Lung (tissue), 11 donors: ENCODE measurements at regions not wholly inside any gene's neighbourhood (a gene's known extent, or its start where the extent isn't known, plus 50 kb on each side); places are given as distances from the start of the nearest gene placed in this dataset.

Experiments used
- ATAC-seq: fragments of 200-7000 bp; cut with Tn5 transposase; one replicate; pipeline ENCODE4 v1.9.1; 2020; ENCODE audit warnings: moderate number of reproducible peaks; ENCODE audit not compliant: insufficient read depth, low FRiP score
- DNase-seq, 3 donors: peaks; one replicate each; pipeline ENCODE4 v3.0.0-alpha.2; 2013 to 2017
- H3K27ac ChIP-seq, 2 donors: one replicate each; pipeline ENCODE4 v1.5.1; 2013; ENCODE audit warnings: mild to moderate bottlenecking in 2 of 2, moderate library complexity in 2 of 2, control low read depth in 1 of 2, inconsistent platforms in 1 of 2, low read depth in 1 of 2, low read length in 1 of 2
- H3K27me3 ChIP-seq, 3 donors: one replicate each; pipeline ENCODE4 v1.5.1; 2013; ENCODE audit warnings: low read length in 2 of 3; ENCODE audit not compliant: control insufficient read depth in 3 of 3, insufficient read depth in 3 of 3
- H3K36me3 ChIP-seq, 4 donors: one replicate each; pipeline ENCODE4 v1.5.1; 2013; ENCODE audit warnings: low read length in 4 of 4, mild to moderate bottlenecking in 1 of 4, moderate library complexity in 1 of 4; ENCODE audit not compliant: control insufficient read depth in 4 of 4, insufficient read depth in 4 of 4
- H3K4me1 ChIP-seq, 5 donors: one replicate each; pipeline ENCODE4 v1.5.1; 2013; ENCODE audit warnings: low read length in 5 of 5, mild to moderate bottlenecking in 2 of 5, moderate library complexity in 1 of 5; ENCODE audit not compliant: control insufficient read depth in 5 of 5, insufficient read depth in 5 of 5
- H3K4me3 ChIP-seq: one replicate; pipeline ENCODE4 v1.5.1; 2013; ENCODE audit warnings: mild to moderate bottlenecking, control low read depth, moderate library complexity
- H3K9ac ChIP-seq, 2 donors: one replicate each; pipeline ENCODE4 v1.5.1; 2013; ENCODE audit warnings: low read length in 2 of 2, control low read depth in 1 of 2; ENCODE audit not compliant: insufficient read depth in 1 of 2
- H3K9me3 ChIP-seq, 4 donors: one replicate each; pipeline ENCODE4 v1.5.1; 2013; ENCODE audit warnings: low read length in 3 of 4, mild to moderate bottlenecking in 1 of 4, moderate library complexity in 1 of 4; ENCODE audit not compliant: control insufficient read depth in 4 of 4, insufficient read depth in 3 of 4
- CTCF ChIP-seq: IDR thresholded peaks from 2 replicates; pipeline ENCODE4 v1.5.1; 2012; ENCODE audit warnings: mild to moderate bottlenecking; ENCODE audit errors: control extremely low read depth, extremely low read depth
- WGBS, 2 donors: extraction: QIAGEN DNeasy Blood & Tissue Kit; methylation state at CpG; one replicate each; pipeline ENCODE4 v1.1.7; 2013; 5-methylcytosine and 5-hydroxymethylcytosine counted together
- donor health status: control.
- donor health status: control.
- donor health status: Bipolar disorder and iron deficiency.
- donor health status: healthy.
- donor health status: DM: yes; HTN: yes; CAD: no.

DNA sequence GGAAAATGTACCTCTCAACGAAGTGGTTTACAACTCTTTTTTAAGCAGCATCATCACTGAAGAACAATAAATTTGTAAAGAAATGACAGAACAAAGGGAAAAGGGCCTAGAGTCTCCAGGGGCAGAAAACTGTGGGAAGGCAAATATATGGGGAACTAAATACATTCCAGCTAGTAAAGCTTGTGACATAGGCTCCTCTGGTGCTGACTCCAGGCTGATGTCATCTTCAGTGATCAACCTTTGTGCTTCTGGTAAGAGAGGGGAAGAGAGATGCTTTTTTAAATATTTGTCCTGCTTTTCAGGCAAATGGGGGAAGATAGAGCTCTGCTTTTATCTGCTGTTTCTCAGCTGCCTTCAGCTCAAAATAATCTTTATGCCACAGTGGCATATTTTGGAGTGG is 323.2 kb downstream of the LRRIQ3 start:
- 66 to 73% methylated on average over 1 of the region's 1 CpG for WGBS, 2 donors
- Histone ChIP-seq H3K9me3 (no peaks in the 10 kb centered on the region), H3K9ac (no peak overlapping the region), H3K36me3 (no peaks in the 10 kb centered on the region), H3K27ac (no peak overlapping the region), H3K27me3 (no peaks in the 10 kb centered on the region), H3K4me1 (no peaks in the 10 kb centered on the region), H3K4me3 (no peak overlapping the region)
- ATAC-seq (no peak), DNase-seq (no peak)
- no peak for TF ChIP-seq CTCF

DNA sequence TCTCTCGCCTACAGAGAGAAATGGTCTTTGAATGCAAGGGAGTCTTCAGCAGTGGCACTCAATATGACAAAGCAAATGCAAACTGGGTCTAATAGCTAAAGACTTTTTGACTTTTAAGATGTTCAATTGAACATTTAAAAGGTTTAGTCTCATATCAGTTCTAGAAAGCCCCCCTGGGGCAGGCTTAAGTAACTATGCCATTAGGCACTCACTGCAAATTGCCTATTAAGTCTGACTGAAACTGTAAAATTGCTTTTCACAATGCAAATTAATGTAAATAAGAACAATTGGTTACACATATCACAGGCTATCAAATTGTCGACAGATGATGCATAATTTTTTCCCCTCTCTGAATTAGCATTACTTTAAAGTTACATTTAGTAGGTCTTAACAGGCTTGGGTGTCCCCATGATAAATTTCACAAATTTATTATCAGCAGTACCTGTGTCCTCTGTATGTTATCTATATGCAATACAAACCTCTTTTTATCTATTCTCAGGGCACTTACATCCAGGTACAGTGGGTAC is 329.1 kb downstream of the LRRIQ3 start:
- Histone ChIP-seq H3K27me3 (no peaks in the 10 kb centered on the region), H3K9me3 (no peaks in the 10 kb centered on the region), H3K9ac (no peak overlapping the region), H3K27ac (no peak overlapping the region), H3K4me3 (no peak overlapping the region), H3K36me3 (no peaks in the 10 kb centered on the region), H3K4me1 (no peaks in the 10 kb centered on the region)
- WGBS, 2 donors: 77 to 84% methylated on average over 2 of the region's 2 CpGs
- no peak for TF ChIP-seq CTCF
- ATAC-seq (no peak), DNase-seq (no peak)

GRCh38 chr1:73862355-73862754 is 335.6 kb downstream of the LRRIQ3 start:
- no peak for TF ChIP-seq CTCF
- 75 to 80% methylated on average over 1 of the region's 1 CpG for WGBS, 2 donors
- Histone ChIP-seq H3K4me1 (no peaks in the 10 kb centered on the region), H3K27me3 (no peaks in the 10 kb centered on the region), H3K9ac (no peak overlapping the region), H3K36me3 (no peaks in the 10 kb centered on the region), H3K4me3 (no peak overlapping the region), H3K9me3 (no peaks in the 10 kb centered on the region), H3K27ac (no peak overlapping the region)
- DNase-seq: no peak
- no peak for ATAC-seq

- H3K4me1 ChIP-seq: no peaks in the 10 kb centered on the region
- 44 to 65% methylated on average over 2 of the region's 2 CpGs for WGBS, 2 donors
- H3K27me3 ChIP-seq: no peaks in the 10 kb centered on the region
- no peak for TF ChIP-seq CTCF
- no peaks in the 10 kb centered on the region for H3K36me3 ChIP-seq
- H3K9ac ChIP-seq: no peak overlapping the region
- ATAC-seq (no peak), DNase-seq (no peak)
- H3K27ac ChIP-seq: no peak overlapping the region
- H3K9me3 ChIP-seq: no peaks in the 10 kb centered on the region
- no peak overlapping the region for H3K4me3 ChIP-seq
Observed at GRCh38 chr1:73860421-73860950, 337.5 kb downstream of the LRRIQ3 start.
